ENCODE measurements at regions not wholly inside any gene's neighbourhood (a gene's known extent, or its start where the extent isn't known, plus 50 kb on each side); places are given as distances from the start of the nearest gene placed in this dataset.
"Not testable (repeated sequence)": the region's sequence is repeated elsewhere in the genome, so short reads cannot be mapped to it uniquely, and the experiment has no call there.

GRCh38 chr2:16461672-16462071 is 204.0 kb downstream of the CYRIA start:
- ATAC-seq, result no peak
- no peak for DNase-seq

- no peak for DNase-seq
Observed at GRCh38 chr2:16459606-16460005, 206.0 kb downstream of the CYRIA start.

GRCh38 chr2:16454621-16455020 is 211.0 kb downstream of the CYRIA start:
- no peak for ATAC-seq
- DNase-seq, result no peak

More at GRCh38 chr2:16459606-16460005, 206.0 kb downstream of the CYRIA start:
- no peak for ATAC-seq

DNA sequence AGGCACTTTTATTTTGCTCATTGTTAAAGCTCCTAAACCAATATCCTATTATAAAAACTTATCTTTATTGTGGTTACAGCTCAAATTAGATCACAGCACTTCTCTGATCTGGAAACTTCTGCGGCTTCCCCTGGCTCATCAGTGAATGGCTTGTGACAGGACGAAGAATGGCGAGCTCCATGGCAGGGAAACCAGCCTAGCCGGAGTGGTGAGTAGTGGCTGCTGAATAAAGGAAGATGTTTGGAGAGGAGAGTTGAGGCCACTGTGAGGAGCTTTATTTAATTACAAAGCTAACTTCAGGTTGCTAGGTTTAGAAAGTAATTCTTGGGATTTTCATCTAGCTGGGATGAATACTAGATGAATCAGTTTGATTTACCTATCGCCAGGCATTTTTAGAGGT is 213.5 kb downstream of the CYRIA start:
- DNase-seq (no peak), ATAC-seq (no peak)

- ATAC-seq (no peak), DNase-seq (no peak)
Observed at GRCh38 chr2:16446706-16447105, 218.9 kb downstream of the CYRIA start.

GRCh38 chr2:16442971-16443370 is 222.7 kb downstream of the CYRIA start:
- no peak for ATAC-seq
- no peak for DNase-seq

DNA sequence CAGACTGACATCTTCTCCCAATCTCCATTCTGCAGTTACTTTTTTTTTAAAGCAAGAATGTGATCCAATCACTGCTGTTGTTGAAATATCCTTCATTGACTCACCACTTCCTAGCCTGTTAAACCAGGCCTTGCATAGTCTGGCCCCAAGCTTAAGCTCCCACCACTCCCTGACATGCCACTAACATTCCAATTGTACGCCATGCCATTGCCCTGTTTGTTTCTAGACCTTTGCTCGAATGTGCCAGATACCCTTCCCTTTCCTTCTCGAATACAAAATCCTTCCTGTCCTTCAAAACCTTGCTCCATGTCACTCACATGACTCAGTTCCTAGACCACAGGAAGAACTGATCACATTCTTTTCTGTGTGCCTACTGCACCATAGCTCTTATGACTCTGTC is 224.2 kb downstream of the CYRIA start:
- ATAC-seq, result no peak

GRCh38 chr2:16440898-16441297 is 224.7 kb downstream of the CYRIA start:
- ATAC-seq (no peak), DNase-seq (no peak)

More for the DNA sequence above, 224.2 kb downstream of the CYRIA start:
- no peak for DNase-seq

- DNase-seq (no peak), ATAC-seq (no peak)
Observed at GRCh38 chr2:16438613-16439321, 226.9 kb downstream of the CYRIA start.

GRCh38 chr2:16437189-16437588 is 228.4 kb downstream of the CYRIA start:
- DNase-seq (no peak), ATAC-seq (no peak)

- ATAC-seq, result no peak
- DNase-seq, result no peak
Observed at GRCh38 chr2:16434393-16434792, 231.2 kb downstream of the CYRIA start.

DNA sequence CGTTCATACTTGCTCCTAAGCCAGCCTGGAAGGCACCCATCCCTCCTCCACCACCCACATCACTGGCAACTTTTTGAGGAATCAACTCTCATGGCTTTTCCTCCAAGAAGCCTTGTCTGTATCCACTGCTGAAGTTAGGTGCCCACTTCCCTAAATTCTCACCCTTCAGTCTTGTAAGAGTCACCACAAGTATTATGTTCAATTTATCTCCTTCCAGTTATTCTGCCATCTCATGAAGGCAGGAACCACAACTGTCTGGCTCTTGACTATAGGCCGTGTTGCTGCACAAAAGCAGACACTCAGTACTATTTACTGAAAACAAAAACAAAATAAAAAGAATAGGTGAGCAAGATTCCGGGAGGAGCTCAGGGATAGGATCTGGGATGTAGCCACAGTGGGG is 234.8 kb downstream of the CYRIA start:
- DNase-seq (no peak), ATAC-seq (no peak)

- ATAC-seq (no peak), DNase-seq (no peak)
Observed at GRCh38 chr2:16429431-16430145, 236.0 kb downstream of the CYRIA start.

DNA sequence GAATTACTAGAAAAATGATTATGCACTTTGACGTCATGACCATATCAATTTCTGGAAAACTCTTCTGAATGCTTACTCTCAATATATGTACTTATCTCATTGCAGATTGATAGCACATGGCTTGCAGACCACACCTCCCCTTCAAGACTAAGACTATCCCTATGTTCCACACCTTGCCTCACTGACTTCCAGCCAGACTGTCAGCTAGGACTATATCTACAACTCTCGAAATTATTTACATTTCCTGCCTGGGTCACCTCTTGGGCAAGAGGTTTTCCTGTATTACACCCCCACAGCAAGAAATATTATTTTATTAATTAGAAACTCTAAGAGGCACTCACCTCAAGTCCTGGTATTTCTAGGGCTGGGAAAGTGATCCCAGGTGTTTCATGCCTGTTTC is 236.6 kb downstream of the CYRIA start:
- ATAC-seq, result no peak
- no peak for DNase-seq

DNA sequence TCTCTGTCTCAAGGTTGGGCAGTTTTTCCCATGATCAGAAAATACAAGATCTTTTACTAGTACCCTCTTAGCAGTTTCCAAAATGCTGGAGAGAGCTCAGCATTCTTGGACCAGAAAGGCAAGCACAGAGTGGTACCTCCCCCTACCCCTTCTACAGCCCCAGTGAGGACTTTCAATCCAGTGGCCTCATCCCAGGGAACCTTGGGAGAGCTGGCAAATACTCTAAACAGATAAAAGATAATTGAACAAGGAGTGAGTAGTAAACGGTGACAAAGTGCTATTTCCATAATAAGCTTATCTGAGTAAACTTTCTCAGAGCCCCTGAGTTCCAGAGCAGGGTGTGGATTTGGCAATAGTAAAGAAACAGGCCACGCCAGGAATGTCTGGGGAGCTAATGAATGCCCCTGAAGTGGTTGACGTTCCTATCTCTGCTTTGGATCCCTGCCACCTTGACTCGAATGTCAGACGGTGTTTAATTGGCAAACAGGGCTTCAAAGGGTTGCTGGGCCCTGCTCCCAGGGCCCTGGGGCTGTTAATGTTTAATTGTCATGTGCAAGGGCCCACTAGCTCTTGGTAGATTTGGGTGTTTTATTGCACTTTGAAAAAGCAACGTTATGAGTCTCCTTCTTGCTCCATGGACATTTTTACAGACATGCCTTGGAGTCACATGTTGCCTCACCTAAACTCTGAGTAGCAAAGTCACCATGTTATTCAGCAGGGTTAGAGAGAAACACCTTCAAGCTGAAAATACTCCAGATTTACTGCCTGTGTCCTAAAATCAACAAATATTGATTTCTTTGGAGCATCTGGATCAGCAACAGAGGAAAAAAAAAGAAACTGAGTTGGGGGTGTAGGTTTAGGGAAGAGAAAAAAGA is 239.9 kb downstream of the CYRIA start:
- ATAC-seq (no peak), DNase-seq (no peak)

- ATAC-seq (no peak), DNase-seq (no peak)
Observed at GRCh38 chr2:16420421-16420820, 245.2 kb downstream of the CYRIA start.

GRCh38 chr2:16417726-16418125 is 247.9 kb downstream of the CYRIA start:
- no peak for ATAC-seq
- DNase-seq, result no peak

- ATAC-seq (no peak), DNase-seq (no peak)
Observed at GRCh38 chr2:16416651-16417050, 249.0 kb downstream of the CYRIA start.

DNA sequence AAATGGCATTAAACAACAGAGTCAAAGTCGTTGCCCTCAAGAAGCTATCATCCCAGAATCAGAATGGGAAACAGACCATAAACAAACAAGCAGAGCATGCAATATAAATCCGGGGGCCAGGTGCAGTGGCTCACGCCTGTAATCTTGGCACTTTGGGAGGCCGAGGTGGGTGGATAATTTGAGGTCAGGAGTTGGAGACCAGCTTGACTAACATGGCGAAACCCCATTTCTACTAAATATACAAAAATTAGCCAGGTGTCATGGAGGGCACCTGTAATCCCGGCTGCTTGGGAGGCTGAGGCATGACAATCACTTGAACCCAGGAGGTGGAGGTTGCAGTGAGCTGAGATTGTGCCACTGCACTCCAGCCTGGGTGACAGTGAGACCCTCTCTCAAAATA is 249.8 kb downstream of the CYRIA start:
- not testable (repeated sequence) for DNase-seq, ATAC-seq

GRCh38 chr2:16413947-16414346 is 251.7 kb downstream of the CYRIA start:
- ATAC-seq (no peak), DNase-seq (no peak)

- ATAC-seq (no peak), DNase-seq (no peak)
Observed at GRCh38 chr2:16413285-16413684, 252.3 kb downstream of the CYRIA start.

DNA sequence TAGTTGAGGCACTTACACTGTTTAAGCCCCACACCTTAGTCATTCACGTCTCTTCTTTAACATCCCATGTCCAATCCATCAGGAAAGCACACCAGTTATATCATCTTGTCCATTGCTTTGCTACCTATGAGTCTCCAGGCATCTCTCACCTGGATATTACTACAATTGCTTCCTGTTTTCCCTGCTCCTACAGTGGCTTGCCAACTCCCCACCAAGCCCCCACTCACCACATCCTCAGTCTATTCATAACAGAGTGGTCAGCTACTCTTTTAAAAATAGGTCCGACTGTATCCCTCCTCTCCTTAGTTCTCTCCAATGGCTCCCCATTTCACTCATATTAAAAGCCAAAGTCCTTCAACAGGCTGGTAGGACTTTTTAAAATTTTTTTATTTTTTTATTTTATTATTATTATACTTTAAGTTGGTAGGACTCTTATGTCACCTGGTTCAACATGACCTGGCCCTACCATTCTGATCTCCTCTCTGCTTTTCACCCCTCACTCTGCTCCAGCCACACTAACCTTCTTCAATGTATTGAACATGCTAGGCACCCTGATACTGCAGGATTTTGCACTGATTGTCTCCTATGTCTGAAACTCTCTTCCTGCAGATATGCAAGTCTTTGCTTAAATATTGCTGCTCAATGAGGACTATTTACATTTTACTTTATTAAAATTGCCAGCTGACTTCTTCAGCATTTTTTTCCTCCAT is 253.2 kb downstream of the CYRIA start:
- ATAC-seq, result no peak
- DNase-seq, result no peak

All from stimulated activated naive CD8-positive, alpha-beta T cell treated with anti-CD3 and anti-CD28 coated beads, Interleukin-15, Interleukin-2, amounts not matched to agents 100 U/mL and 50 U/mL, for 24 hours (primary cell).